Mucosa of rectum (tissue), 2 donors: ENCODE measurements at regions not wholly inside any gene's neighbourhood (a gene's known extent, or its start where the extent isn't known, plus 50 kb on each side); places are given as distances from the start of the nearest gene placed in this dataset.

Experiments used
- H3K27ac ChIP-seq, 2 donors: one replicate each; pipeline ENCODE4 v1.7.0; 2013; ENCODE audit warnings: inconsistent platforms in 2 of 2, low read depth in 2 of 2, low read length in 2 of 2
- H3K27me3 ChIP-seq, 2 donors: one replicate each; pipeline ENCODE4 v1.7.0; 2013; ENCODE audit warnings: low read length in 2 of 2; ENCODE audit not compliant: control insufficient read depth in 2 of 2, insufficient read depth in 2 of 2
- H3K36me3 ChIP-seq, 2 donors: one replicate each; pipeline ENCODE4 v1.7.0; 2013; ENCODE audit warnings: low read length in 2 of 2; ENCODE audit not compliant: control insufficient read depth in 2 of 2, insufficient read depth in 2 of 2
- H3K4me1 ChIP-seq, 2 donors: one replicate each; pipeline ENCODE4 v1.7.0; 2013; ENCODE audit warnings: low read length in 2 of 2, mild to moderate bottlenecking in 1 of 2; ENCODE audit not compliant: control insufficient read depth in 2 of 2, insufficient read depth in 2 of 2
- H3K4me3 ChIP-seq, 2 donors: one replicate each; pipeline ENCODE4 v1.7.0; 2013; ENCODE audit warnings: low read length in 2 of 2
- H3K9ac ChIP-seq, 2 donors: one replicate each; pipeline ENCODE4 v1.7.0; 2013; ENCODE audit warnings: low read length in 2 of 2, low read depth in 1 of 2, mild to moderate bottlenecking in 1 of 2
- H3K9me3 ChIP-seq, 2 donors: one replicate each; pipeline ENCODE4 v1.7.0; 2013; ENCODE audit warnings: low read length in 2 of 2; ENCODE audit not compliant: control insufficient read depth in 2 of 2
- donor health status: healthy.
- donor health status: Normal muscosa, but diverticular disease.

DNA sequence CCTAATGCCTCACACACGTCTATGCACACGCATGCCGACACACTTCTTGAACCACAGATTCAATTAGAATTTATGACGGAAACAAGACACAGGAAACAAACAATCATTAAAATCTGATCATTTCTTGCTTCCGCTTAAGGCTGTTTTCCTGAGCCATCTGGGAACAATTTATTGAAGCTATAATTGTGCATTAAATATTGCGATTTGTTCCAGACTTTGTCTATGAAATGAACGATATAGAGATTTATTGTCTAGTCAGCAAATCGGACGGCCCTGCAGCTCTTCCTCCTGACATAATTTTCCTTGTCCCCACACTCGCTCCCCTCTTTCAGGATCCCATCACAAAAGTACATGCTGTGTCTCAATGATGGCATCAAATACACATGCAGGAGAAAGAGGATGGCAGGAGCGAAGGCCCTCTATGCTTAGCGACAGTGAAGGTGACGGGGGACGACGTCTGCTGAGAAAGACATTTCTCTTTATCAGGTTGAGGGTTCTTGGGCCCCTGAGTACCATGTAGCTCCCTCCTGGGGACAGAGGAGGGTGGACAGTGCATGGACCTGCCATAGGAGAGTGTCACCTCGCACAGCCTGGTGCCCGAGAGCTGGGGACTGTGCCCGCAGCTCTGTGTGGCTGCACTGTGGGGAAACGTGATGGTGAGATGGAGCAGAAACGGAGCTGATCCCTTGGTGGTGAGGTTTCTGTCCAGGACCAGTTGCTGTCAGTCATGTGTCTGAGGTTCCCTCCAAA is 157.3 kb downstream of the ACKR3 start:
- no peak overlapping the region for H3K9ac ChIP-seq
- no peaks in the 10 kb centered on the region for H3K4me1 ChIP-seq
- no peak overlapping the region for H3K4me3 ChIP-seq
- no peaks in the 10 kb centered on the region for H3K27me3 ChIP-seq
- H3K9me3 ChIP-seq, result no peaks in the 10 kb centered on the region
- no peak overlapping the region for H3K27ac ChIP-seq
- no peaks in the 10 kb centered on the region for H3K36me3 ChIP-seq

DNA sequence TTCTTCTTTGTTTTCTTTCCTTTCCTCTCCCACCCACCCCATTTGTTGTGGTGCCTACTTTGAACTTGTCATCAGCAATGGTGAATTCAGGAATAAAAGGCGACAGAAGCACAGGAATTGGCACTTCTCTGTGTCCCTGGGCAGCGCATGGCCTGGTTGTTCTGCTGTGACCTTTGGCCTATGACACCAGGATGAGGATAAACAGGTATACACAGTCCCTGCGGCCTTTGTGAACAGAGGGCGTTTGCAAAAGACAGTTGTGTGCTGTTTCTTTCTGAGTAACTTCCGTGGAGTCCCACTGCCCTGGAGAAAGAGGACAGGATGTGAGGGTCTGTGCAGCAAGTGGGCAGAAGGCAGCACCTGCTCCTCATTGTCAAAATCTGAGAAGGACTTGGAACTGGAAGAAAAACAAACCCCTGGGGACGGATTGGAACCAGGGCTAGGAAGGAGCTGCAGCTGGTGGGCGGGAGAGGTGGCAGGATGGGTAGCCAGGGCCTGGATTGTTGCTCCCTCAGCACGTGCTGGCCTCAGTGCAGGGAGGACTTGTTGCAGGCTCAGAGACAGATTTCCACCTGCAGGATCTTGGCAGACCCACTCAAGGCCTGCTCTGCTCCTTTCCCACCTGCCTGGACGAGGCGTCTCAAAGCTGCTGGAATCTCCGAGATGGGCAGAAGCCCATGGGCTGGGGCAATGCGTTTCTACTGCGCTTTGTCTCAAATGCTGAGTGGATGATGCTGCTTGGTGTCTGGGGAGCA is 159.5 kb downstream of the ACKR3 start:
- H3K9me3 ChIP-seq, result no peaks in the 10 kb centered on the region
- H3K4me3 ChIP-seq, result no peak overlapping the region
- H3K27ac ChIP-seq, result no peak overlapping the region
- H3K4me1 ChIP-seq, result no peaks in the 10 kb centered on the region
- H3K9ac ChIP-seq, result no peak overlapping the region
- H3K36me3 ChIP-seq, result no peaks in the 10 kb centered on the region
- H3K27me3 ChIP-seq, result no peaks in the 10 kb centered on the region

DNA sequence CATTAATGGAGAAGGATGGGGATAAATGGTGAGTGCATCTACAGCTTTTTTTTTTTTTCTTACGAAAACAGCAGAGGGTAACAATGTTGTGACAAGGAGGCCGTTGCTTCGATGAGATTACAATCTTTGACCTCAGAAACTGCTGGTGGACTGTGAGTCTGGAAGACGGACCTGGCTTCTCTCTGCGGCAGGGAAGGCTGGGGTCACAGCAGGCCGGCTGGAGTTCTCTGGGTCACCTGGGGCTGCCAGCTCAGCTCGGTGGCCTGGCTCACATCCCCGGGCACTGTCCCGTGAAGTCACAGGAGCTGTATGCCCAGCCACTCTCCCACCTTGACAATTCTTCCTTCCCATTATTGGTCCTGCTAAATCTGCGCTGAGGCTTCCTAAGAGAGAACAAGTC is 160.8 kb downstream of the ACKR3 start:
- H3K9ac ChIP-seq, result no peak overlapping the region
- H3K27ac ChIP-seq, result no peak overlapping the region

DNA sequence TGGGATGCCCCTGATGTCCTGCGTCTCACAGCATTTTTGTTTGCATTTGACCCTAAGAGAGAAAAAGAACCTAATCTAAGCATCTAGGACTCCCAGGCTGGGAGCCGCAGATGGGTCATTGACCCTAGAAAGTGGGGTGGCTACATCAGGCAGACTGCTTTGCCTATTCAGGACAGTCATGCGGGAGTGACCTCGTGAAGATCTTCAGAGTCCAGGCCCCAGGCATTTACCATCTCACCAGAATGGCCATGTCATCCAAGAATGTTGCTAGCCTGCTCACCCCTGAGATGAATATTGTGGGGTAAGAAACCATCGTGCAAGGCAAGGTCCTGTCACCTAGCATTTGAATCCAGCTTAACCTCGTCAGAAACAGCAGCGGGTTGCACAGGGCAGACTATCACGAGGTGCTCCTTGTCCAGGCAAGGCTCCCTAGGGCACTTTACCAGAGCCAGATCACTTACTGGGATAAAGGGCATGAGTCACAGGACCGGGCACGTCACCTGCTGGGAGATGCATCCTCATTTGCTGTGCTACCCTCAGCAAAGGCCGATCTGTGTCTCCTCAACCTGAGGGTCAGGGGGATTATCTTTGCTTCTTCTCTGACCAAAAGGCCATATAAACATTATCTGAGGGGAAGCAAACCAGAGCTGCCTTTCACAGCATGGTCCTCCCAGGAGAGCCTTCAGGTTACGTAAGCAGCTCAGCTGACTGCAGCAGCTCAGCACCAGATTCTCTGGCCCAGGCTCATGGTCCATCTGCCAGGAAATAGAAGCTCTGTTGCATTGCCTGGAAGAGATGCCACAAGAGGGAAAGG is 162.3 kb downstream of the ACKR3 start:
- Histone ChIP-seq H3K9ac (no peak overlapping the region), H3K27me3 (no peaks in the 10 kb centered on the region), H3K9me3 (no peaks in the 10 kb centered on the region), H3K4me3 (no peak overlapping the region), H3K4me1 (no peaks in the 10 kb centered on the region), H3K36me3 (no peaks in the 10 kb centered on the region), H3K27ac (no peak overlapping the region)

More for the DNA sequence above, 160.8 kb downstream of the ACKR3 start:
- Histone ChIP-seq H3K4me1 (no peaks in the 10 kb centered on the region), H3K36me3 (no peaks in the 10 kb centered on the region), H3K4me3 (no peak overlapping the region), H3K27me3 (no peaks in the 10 kb centered on the region), H3K9me3 (no peaks in the 10 kb centered on the region)

DNA sequence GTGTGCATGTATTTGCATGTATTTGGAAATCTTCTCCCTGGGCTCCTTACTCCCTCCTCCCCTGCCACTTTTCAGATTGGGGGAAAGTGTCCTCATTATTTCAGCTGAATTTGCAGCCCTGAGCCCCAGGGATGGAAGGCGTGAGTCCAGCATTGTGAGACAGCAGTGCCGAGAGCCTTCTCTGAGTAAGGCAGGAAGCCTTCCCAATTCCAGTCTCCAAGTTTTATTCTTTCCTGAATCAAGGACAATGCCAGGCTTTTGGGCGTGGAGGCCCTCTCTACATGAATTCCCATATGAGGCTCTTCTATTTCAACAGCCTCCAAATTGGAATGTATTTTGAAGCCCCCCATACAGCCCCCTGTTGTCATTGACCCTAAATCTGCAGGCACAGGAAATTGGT is 163.5 kb downstream of the ACKR3 start:
- H3K4me1 ChIP-seq, result no peaks in the 10 kb centered on the region
- no peak overlapping the region for H3K27ac ChIP-seq
- H3K36me3 ChIP-seq, result no peaks in the 10 kb centered on the region
- H3K9me3 ChIP-seq, result no peaks in the 10 kb centered on the region
- no peak overlapping the region for H3K4me3 ChIP-seq
- H3K9ac ChIP-seq, result no peak overlapping the region
- no peaks in the 10 kb centered on the region for H3K27me3 ChIP-seq

DNA sequence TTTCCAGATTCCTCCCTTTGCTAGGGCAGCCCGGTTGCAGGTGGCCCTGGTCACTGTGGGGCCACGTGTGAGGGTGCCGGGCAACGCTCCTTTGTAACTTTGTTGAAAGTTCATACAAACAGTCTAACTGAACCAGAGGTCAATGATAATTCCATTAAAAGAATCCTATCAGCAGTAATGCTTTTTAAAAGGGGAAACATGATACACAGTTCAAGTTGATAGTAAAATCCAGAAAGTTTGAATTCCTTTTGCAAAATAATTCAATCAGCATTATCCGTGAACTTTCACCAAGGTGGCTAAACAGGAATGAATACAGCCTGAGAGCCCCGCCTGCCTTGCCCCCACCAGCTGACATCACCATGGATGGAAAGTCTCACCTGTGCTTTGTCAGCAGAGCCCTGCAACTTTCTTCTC is 166.2 kb downstream of the ACKR3 start:
- Histone ChIP-seq H3K9ac (no peak overlapping the region), H3K27me3 (no peaks in the 10 kb centered on the region), H3K4me3 (no peak overlapping the region), H3K4me1 (no peaks in the 10 kb centered on the region), H3K27ac (no peak overlapping the region), H3K36me3 (no peaks in the 10 kb centered on the region), H3K9me3 (no peaks in the 10 kb centered on the region)

DNA sequence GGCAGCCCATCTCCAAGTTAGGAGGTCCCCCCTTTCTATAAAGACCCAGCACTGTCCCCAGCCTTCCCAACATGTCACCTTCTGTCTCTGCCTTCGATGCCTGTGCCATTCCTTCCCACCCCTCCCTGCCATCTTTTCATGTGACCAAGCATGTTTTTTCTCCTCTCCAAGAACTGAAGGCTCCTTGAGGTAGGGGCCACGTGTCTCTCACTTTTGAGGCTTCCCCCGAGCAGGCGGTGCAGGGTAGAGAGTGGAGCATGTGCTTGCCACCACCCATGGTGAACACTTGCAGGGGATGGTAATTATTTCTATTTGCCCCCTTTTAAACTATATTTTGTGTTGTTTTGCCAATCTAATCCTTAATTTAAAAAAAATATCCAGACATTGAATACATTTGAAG is 168.4 kb downstream of the ACKR3 start:
- Histone ChIP-seq H3K36me3 (no peaks in the 10 kb centered on the region), H3K4me1 (no peaks in the 10 kb centered on the region), H3K9me3 (no peaks in the 10 kb centered on the region), H3K27ac (no peak overlapping the region), H3K4me3 (no peak overlapping the region), H3K27me3 (no peaks in the 10 kb centered on the region), H3K9ac (no peak overlapping the region)

DNA sequence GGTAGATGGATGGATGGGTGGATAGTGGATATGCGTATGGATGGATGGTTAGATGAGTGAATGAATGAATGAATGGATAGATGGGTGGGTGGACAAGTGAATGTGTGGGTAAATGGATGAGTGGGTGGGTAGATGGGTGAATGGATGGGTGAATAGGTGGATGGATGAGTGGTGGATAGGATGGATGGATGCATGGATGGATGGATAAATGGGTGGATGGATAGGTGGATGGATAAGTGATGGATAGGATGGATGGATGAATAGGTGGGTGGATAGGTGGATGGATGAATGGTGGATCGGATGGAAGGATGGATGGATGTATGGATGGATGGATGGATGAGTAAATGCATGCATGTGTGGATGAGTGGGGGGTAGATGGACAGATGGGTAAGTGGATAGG is 169.3 kb downstream of the ACKR3 start:
- Histone ChIP-seq H3K9me3 (no peaks in the 10 kb centered on the region), H3K36me3 (no peaks in the 10 kb centered on the region), H3K27ac (no peak overlapping the region), H3K4me1 (no peaks in the 10 kb centered on the region), H3K27me3 (no peaks in the 10 kb centered on the region), H3K9ac (no peak overlapping the region), H3K4me3 (no peak overlapping the region)

DNA sequence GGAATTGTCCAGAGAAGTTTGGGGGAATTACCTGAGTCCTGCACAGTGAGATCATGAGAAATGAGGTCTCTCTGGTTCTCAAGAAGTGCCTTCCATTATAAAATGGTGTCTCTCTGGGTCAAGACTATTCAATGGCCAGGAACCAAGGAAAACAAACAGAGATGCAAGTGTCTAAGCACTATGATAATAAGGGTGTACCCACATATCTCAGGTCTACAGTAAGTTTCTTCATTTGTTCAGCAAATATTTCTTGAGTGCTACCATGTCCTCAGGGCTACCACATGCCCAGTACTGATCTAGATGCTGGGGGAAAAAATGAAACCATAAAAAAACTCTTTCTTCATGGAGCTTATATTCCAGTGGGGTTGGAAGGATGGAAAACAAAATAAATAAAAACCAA is 170.0 kb downstream of the ACKR3 start:
- Histone ChIP-seq H3K4me1 (no peaks in the 10 kb centered on the region), H3K9me3 (no peaks in the 10 kb centered on the region), H3K36me3 (no peaks in the 10 kb centered on the region), H3K9ac (no peak overlapping the region), H3K4me3 (no peak overlapping the region), H3K27me3 (no peaks in the 10 kb centered on the region), H3K27ac (no peak overlapping the region)

DNA sequence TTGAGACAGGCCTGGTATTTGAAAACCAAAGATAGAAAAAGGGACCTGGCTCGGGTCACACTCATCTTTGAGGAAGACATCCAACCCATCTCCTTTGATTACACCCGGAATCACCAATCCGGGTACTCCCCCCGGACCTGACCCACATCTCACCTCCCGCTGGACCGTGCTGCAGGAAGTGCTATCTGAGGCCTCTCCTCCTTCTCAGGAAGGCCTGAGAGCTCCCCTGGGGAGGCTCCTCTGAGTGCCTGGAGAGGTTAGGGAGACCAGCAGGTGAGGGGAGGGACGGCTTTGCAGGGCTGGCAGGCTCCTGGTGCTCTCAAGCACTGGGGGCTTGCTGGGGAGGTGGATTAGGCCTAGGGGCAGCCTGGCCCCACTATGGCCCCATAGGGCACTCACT is 170.9 kb downstream of the ACKR3 start:
- Histone ChIP-seq H3K4me1 (no peaks in the 10 kb centered on the region), H3K4me3 (no peak overlapping the region), H3K27ac (no peak overlapping the region), H3K9ac (no peak overlapping the region), H3K9me3 (no peaks in the 10 kb centered on the region), H3K27me3 (no peaks in the 10 kb centered on the region), H3K36me3 (no peaks in the 10 kb centered on the region)
